ENCODE measurements at regions not wholly inside any gene's neighbourhood (a gene's known extent, or its start where the extent isn't known, plus 50 kb on each side); places are given as distances from the start of the nearest gene placed in this dataset.

DNA sequence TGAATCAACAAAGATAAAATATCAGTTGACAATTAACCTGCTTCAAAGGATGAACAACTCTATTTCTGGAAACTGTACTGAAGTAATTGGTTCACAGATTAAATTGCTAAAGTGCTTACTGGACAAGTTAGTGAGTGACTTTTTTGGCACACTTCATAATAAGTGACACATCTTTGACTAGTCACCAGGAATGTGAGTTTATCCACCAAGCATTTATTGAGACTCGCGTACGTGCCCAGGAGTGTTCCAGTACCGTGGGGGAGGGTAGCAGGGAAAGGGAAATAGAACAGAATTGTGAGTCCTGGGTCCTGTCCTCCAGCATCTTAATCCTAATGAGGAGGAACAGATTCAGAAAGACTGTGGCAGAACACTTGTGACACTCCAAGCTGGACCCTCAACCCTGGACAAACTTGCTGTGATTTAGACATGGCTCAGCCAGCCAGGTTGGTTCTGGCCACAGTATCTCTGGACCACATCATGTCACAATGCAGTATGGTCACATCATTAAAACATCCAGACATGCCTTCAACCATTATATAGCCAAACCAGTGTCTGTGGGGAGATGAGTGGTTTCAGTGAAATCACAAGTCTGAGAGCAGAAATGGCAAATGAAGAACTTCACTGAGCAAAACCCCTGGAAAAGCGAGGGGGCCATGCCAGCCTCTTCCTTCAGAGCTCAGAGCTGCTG is 623.1 kb downstream of the BNC2 start:
- no peak for FAIRE-seq

DNA sequence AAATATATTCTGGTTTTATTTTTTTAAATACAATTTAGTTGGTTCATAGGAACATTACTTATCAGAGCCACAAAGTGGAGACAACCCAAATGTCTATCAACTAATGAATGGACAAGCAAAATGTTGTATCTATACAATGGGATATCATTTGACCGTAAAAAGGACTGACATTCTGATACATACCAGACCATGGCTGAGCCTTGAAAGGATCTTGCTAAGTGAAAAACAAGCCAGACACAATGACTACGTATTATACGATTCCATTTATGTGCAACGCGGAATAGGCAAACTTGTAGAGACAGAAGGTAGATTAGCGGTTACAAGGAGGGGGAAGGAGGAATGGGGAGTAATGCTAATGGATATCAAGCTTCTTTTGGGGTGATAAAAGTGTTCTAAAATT is 621.6 kb downstream of the BNC2 start:
- FAIRE-seq, result no peak

- no peak for FAIRE-seq
These were observed 617.9 kb downstream of the BNC2 start for GRCh38 chr9:16252616-16253015.

GRCh38 chr9:16254674-16255073 is 615.8 kb downstream of the BNC2 start:
- FAIRE-seq, result no peak

DNA sequence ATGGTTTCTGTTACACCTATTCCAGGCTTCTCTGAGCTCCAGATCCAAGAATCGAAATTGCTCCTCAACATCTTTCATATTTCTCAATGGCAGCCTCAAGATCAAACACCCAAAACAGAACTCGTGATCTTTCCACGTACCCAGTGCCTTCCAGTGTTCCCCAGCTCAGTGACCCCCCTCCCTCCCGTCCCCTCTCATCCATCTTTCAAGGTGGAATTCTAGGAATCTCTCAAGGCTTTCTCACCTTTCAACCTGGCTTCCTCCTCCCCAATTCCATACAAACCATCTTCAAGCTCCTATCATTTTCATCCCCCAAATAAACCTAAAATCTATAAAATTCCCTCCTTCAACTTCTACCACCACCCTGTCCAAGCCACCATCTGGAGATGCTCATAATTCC is 615.3 kb downstream of the BNC2 start:
- FAIRE-seq, result no peak

GRCh38 chr9:16257604-16258003 is 612.9 kb downstream of the BNC2 start:
- FAIRE-seq, result no peak

DNA sequence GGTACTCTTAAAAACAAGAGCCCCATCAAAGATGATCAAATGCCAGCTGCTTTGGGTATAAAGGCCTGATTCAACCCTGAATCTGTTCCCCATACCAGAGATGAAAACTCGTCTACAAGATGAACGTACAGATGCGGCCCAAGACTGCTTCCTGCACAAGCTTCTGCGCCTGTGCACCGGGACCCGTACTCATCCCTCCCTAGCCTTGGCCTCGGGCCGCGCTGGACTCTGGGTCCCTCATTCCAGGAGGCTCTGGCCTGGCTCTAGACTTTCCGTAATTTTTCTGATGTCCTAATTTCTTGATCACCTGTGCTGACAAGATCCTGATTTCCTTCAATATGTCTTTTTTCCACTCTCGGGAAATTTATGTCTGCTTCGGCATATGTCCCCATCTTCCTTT is 612.3 kb downstream of the BNC2 start:
- no peak for FAIRE-seq

- no peak for FAIRE-seq
These were observed 611.8 kb downstream of the BNC2 start for GRCh38 chr9:16258708-16259107.

DNA sequence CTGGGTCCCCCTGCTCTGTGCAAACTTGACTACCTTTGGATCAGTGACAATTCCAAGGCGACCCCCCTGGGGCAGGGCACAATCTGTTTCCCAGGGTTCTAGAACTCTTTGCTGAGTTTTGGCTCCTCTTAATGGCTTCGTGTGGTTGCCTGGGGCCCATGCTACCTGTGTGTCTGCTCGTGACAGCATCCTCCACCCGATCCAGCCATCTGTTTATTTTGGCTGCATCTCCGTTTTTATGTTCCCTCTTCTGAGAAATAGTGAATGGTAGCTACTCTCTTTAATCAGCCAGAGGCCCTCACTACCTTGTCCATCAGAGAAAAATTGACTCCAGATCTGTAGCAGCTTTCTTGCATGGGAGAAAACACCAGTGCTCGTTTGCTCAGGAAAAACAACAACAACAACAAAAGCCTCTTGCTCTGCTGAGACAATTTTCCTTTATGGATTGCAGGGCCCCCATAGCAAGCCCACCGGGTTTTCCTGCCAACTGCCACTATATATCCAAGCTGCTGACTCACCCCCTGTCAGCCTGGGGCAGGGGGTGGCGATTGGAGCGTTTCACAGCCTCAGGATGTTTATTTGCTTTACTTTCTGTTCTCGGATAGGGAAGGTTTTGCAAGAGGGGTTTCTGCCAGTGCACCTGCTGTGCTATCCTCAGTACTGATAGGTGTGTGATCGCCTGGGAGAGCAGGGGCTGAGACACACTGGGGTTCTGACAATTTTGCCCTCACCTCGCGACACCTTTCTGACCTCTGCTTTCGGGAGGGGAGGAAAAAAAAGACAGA is 607.8 kb downstream of the BNC2 start:
- no peak for FAIRE-seq

GRCh38 chr9:16265688-16266087 is 604.8 kb downstream of the BNC2 start:
- no peak for FAIRE-seq

DNA sequence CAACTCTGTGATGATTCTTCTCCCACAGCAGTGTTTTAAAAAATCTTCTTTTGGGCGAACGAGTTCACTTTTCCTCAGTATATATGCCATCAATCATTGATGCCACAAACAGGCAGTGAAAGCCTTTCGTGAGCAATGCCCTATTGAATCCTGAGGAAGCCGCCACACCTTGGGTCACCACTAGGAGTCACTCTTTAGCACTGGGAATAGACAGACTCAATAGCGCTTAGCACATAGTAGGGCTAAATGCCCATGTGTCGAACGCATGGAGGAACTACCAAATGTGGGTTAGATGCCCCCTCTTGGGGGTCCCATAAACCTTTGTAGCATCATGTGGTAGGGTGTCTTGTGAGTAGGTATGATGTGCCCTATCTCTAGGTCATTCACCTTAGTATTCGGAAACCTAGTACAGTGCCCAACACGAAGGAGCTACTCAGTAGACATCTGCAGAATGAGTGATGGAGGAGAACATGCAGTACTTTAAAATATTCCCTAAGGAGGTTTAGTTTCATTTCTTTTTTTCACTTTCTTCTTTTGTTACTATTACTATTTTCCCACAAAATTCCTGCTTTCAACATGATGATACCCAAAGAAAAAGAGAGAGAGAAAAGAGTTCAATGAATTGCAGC is 603.7 kb downstream of the BNC2 start:
- FAIRE-seq, result no peak

GRCh38 chr9:16267281-16268066 is 603.0 kb downstream of the BNC2 start:
- no peak for FAIRE-seq

GRCh38 chr9:16268067-16268881 is 602.2 kb downstream of the BNC2 start:
- no peak for FAIRE-seq

DNA sequence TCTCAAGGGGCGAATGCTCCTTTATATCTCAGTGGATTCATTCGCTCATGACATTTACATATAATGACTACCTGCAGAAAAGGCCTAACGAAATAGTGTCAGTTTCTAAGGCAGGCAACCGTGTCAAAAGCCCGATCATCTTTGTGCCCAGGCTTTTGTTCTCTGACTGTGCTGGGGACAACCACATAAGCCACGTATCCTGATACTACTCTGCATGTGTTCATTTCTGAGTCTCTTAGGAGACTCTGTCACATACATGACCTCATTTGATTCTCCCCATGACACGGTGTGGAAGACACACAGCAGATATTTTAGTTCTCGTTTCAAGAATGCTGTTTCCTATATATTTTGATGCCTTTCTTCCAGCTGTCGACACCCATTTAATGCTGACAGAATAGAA is 598.5 kb downstream of the BNC2 start:
- FAIRE-seq, result no peak

DNA sequence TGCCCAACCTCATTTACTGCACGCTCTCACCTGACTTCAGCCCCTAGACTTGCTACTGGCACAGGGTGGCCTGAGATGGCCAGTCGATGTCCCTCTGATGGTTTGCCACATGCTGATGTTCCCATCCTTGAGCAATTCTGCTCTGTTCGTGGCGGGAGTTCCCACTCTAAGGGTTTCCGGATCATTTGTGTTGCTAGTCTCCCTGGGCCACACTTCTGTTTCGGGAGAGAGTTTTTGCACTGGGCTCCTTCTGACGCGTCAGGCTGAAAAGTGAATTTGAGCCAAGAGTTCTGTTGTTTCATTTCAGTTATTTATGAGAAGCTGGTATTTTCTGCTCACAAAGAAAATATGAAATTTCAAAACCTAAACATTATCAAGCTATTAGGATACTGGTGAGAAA is 597.7 kb downstream of the BNC2 start:
- FAIRE-seq, result no peak

DNA sequence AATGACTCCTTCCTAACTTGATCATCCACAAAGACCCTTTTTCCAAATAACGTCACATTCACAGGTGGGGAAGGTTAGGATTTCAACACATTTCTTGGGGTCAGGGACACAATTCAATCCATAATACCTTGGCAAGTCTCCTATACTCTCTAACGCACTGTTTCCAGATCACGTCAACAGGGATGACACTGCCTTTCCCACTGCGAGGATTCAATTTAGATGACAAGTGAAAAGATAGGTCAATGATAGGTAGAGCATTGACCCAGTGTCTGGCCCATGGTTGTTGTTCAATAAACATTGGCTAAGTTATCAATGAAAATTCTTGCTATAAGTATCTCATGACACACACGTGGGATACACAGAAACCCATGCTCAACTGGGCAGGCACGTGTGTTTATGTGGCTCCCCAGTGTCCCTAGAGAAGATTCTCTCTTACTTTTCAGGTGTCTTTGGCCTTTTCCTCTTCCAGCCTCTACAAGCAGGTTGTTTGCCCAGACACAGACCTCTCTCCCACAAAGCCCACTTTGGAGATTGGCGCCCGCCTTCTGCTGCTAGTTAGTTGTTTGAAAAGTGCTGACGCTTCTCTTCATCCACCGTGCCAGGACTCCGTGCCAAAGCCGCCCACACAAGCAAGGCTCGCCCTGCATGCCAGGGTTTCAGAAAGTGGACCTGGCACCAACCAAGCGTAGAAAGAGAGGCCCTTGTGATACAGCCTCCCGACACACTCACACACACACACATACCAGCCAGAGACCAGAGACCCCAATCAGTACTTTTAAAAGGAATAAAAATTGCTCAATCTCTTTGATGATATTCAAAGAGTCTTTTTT is 594.5 kb downstream of the BNC2 start:
- FAIRE-seq, result no peak

DNA sequence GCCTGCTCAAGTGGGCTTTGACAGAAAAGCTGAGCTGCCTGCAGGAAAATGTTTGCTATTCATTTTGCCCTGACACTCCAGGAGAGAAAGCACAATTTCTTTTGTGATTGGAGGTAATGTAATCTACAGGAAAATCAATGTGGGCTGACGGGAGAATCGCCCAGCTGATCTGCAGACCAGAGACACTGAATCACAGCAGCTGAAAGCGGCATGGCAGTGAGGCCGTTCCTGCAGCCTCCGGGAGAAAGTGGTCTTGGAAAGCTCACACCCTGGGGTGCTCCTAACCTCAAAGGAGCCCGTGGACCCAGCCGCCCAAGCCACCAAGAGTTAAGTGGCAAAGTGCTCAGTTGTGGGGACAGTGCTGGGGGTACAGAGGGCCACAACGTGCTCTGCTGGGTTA is 593.6 kb downstream of the BNC2 start:
- FAIRE-seq, result no peak

DNA sequence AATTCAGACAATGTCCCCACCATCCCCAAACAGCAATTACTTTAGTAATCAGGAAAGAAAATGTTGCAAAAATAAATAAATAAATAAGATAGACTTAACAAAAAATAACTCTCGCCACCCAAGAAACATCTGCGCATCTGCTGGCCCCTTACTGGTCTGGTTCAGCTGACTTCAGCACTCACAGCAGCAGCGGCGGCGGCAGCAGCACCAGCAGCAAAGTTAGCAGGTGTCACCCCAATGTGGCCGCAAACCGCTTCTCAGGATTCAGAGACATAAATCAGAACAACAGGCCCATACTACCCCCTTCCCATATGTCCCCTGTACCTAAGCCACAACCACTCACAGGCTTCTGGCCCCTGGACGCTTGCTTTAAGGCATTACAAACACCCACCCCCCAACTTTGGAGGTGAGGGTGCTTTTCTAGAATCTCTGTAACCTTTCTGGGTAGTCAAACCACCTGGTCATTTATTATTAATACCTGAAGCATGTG is 593.0 kb downstream of the BNC2 start:
- no peak for FAIRE-seq

GRCh38 chr9:16278326-16278999 is 592.0 kb downstream of the BNC2 start:
- FAIRE-seq, result no peak

DNA sequence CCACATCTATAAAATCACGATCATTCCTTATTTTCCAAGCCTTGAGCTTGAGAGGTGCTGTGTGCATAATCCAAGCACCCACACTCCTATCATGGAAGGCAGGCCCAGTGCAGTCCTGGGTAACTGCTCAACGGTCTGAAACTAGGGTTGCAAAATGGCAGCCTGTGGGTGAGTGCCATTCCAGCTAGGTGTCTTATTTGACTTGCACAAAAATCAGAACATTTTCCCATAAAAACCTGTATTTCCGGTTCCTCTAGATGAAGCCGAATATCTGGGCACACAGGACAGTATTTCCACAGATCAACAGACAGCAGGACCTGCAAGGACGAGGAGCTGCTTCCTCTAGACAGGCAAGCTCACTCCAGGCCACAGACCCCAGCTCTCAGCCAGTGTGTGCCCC is 588.8 kb downstream of the BNC2 start:
- FAIRE-seq, result no peak

GRCh38 chr9:16282216-16282615 is 588.3 kb downstream of the BNC2 start:
- FAIRE-seq, result no peak
